Breast epithelium (tissue), 3 donors: ENCODE measurements at regions not wholly inside any gene's neighbourhood (a gene's known extent, or its start where the extent isn't known, plus 50 kb on each side); places are given as distances from the start of the nearest gene placed in this dataset.

Experiments
- POLR2A ChIP-seq: fragments of 450-650 bp; IDR thresholded peaks from one replicate; pipeline ENCODE4 v1.6.1; 2016; ENCODE audit warnings: antibody characterized with exemption, mild to moderate bottlenecking, moderate library complexity
- TF ChIP-seq, protein P1 (sequence below), 3 donors: fragments of 450-650 bp; IDR thresholded peaks; one replicate each; pipeline ENCODE4 v1.5.1; 2016 to 2017; ENCODE audit warnings: antibody characterized with exemption in 3 of 3, mild to moderate bottlenecking in 3 of 3, moderate library complexity in 3 of 3

GRCh38 chr2:184270660-184271059 lies 327.7 kb upstream of the ZNF804A start:
- TF ChIP-seq, protein P1, sequence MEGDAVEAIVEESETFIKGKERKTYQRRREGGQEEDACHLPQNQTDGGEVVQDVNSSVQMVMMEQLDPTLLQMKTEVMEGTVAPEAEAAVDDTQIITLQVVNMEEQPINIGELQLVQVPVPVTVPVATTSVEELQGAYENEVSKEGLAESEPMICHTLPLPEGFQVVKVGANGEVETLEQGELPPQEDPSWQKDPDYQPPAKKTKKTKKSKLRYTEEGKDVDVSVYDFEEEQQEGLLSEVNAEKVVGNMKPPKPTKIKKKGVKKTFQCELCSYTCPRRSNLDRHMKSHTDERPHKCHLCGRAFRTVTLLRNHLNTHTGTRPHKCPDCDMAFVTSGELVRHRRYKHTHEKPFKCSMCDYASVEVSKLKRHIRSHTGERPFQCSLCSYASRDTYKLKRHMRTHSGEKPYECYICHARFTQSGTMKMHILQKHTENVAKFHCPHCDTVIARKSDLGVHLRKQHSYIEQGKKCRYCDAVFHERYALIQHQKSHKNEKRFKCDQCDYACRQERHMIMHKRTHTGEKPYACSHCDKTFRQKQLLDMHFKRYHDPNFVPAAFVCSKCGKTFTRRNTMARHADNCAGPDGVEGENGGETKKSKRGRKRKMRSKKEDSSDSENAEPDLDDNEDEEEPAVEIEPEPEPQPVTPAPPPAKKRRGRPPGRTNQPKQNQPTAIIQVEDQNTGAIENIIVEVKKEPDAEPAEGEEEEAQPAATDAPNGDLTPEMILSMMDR (IDR thresholded peaks at IDR 0.05), result no peak
- TF ChIP-seq POLR2A, result no peak
